ENCODE measurements at regions not wholly inside any gene's neighbourhood (a gene's known extent, or its start where the extent isn't known, plus 50 kb on each side); places are given as distances from the start of the nearest gene placed in this dataset.

GRCh38 chr6:105562027-105562426 lies 159.1 kb upstream of the PREP start:
- TF ChIP-seq, protein P1, sequence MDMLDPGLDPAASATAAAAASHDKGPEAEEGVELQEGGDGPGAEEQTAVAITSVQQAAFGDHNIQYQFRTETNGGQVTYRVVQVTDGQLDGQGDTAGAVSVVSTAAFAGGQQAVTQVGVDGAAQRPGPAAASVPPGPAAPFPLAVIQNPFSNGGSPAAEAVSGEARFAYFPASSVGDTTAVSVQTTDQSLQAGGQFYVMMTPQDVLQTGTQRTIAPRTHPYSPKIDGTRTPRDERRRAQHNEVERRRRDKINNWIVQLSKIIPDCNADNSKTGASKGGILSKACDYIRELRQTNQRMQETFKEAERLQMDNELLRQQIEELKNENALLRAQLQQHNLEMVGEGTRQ (IDR thresholded peaks at IDR 0.05; ENCODE audit: borderline replicate concordance, low read depth, low read length) = no peak
- TF ChIP-seq RFX5 (IDR thresholded peaks at IDR 0.05; ENCODE audit: low read length) (no peak), NFIC (IDR thresholded peaks at IDR 0.05; ENCODE audit: borderline replicate concordance) (no peak), YY1 (IDR thresholded peaks at IDR 0.05; ENCODE audit: low read depth) (no peak), JUND (IDR thresholded peaks at IDR 0.05) (no peak), MEF2A (IDR thresholded peaks at IDR 0.05; ENCODE audit: borderline replicate concordance, low read depth) (no peak), SIN3A (IDR thresholded peaks at IDR 0.05; ENCODE audit: borderline replicate concordance, low read depth, low read length) (no peak), TCF12 (IDR thresholded peaks at IDR 0.05) (no peak), TAF1 (IDR thresholded peaks at IDR 0.05; ENCODE audit: borderline replicate concordance, low read depth, low read length) (no peak), ELF1 (IDR thresholded peaks at IDR 0.05) (no peak), RXRA (IDR thresholded peaks at IDR 0.05; ENCODE audit: borderline replicate concordance, low read depth) (no peak)
- TF ChIP-seq, protein P2, sequence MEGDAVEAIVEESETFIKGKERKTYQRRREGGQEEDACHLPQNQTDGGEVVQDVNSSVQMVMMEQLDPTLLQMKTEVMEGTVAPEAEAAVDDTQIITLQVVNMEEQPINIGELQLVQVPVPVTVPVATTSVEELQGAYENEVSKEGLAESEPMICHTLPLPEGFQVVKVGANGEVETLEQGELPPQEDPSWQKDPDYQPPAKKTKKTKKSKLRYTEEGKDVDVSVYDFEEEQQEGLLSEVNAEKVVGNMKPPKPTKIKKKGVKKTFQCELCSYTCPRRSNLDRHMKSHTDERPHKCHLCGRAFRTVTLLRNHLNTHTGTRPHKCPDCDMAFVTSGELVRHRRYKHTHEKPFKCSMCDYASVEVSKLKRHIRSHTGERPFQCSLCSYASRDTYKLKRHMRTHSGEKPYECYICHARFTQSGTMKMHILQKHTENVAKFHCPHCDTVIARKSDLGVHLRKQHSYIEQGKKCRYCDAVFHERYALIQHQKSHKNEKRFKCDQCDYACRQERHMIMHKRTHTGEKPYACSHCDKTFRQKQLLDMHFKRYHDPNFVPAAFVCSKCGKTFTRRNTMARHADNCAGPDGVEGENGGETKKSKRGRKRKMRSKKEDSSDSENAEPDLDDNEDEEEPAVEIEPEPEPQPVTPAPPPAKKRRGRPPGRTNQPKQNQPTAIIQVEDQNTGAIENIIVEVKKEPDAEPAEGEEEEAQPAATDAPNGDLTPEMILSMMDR (IDR thresholded peaks at IDR 0.05) = no peak
- TF ChIP-seq, protein P3, sequence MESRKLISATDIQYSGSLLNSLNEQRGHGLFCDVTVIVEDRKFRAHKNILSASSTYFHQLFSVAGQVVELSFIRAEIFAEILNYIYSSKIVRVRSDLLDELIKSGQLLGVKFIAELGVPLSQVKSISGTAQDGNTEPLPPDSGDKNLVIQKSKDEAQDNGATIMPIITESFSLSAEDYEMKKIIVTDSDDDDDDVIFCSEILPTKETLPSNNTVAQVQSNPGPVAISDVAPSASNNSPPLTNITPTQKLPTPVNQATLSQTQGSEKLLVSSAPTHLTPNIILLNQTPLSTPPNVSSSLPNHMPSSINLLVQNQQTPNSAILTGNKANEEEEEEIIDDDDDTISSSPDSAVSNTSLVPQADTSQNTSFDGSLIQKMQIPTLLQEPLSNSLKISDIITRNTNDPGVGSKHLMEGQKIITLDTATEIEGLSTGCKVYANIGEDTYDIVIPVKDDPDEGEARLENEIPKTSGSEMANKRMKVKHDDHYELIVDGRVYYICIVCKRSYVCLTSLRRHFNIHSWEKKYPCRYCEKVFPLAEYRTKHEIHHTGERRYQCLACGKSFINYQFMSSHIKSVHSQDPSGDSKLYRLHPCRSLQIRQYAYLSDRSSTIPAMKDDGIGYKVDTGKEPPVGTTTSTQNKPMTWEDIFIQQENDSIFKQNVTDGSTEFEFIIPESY (IDR thresholded peaks at IDR 0.05; ENCODE audit: borderline replicate concordance, low read depth) = no peak
